Inflammatory macrophage (primary cell): ENCODE measurements at regions not wholly inside any gene's neighbourhood (a gene's known extent, or its start where the extent isn't known, plus 50 kb on each side); places are given as distances from the start of the nearest gene placed in this dataset.

ENCODE experiments used
- DNase-seq, 2 donors: peaks; one replicate each; pipeline ENCODE4 v3.0.0-alpha.2; 2020 to 2022

DNA sequence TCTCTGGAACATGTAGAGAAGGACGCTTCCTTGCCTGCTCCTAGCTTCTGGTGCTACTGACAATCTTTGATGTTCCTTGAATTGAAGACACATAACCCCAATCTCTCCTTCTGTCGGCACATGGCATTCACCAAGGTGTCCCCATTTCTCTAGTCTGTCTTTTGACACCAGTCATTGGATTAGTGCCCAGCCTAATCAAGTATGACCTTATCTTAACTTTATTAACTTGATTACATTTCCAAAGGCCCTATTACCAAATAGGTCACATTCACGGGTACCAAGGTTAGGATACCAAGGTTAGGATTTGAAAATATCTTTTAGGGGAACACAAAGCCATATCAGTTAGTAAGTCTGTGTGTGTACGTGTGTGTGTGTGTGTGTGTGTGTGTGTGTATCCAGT, 377.9 kb downstream of the CMPK2 start:
- no peak for DNase-seq

DNA sequence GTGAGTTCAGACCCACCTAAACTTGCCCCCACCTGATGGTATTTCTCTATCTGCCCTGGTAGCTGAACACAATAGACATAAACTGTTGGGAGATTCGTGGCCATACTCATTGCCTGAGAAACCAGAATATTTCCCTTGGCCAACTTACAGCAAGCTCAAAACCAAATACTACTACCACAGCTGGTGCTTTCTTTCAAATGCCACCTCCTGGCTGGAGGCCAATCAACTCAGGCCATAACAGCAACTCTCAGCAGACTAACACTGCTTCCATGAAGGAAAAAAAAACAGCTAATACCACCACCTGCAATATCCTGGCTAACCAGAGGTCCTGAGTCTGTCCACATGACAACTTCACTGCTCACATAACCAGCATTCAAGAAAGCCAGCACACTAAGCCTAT, 373.1 kb downstream of the CMPK2 start:
- no peak for DNase-seq

DNA sequence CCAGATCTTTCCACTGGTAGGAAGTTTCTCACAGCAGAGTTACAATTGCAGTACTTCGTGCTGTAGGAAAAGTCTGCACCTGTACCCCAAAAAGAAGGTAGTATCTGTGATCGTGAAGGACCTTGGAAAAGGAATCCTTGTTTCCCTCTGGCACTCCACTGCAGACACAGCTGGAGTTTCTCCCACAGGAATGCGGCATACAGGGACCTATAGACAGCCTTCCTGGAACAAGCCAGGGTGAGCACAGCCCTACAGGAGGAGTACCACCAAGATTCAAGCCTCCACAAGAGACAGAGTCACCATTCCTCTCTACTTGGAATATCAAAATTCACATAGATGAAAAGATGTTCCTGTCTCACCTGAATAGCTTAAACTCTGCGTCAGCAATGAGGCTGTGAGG, 372.4 kb downstream of the CMPK2 start:
- DNase-seq: no peak

DNA sequence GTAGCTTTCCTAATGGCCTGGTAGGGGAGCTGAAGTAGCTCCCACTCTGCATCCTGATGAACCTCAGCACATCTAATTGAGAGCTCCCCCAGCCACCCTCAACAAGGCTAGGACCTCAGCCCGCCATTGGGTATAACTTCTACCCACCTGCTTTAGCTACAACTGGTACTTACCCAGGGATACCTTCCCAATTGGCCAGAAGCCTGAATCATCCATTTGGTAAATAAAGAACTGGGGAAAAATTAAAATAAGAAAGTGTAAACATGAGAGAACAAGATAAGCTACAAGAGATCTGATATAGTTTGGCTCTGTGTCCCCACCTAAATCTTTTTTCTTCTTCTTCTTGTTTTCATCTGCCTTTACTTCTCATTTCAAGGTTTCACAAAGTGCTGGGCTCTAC, 372.0 kb downstream of the CMPK2 start:
- DNase-seq: no peak

DNA sequence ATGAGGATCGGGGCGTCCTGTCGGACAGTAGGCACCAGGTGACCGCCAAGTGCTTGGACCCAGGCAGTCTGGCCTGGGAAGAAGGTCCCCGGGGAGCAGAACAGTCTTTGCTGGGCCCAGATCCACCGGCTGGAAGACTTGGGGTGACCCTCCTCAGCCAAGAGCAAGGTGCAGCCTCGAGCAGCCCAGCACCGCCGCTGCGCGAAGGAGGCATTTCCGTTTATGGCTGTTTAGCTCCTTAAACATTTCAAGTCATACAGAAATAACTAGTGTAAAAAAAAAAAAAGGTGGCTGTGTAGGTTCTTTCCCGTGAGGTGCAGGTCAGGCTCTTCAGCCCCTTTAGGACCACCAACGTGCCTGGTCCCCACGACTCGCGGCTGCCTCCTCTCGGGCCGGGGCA, 370.2 kb downstream of the CMPK2 start:
- no peak for DNase-seq

DNA sequence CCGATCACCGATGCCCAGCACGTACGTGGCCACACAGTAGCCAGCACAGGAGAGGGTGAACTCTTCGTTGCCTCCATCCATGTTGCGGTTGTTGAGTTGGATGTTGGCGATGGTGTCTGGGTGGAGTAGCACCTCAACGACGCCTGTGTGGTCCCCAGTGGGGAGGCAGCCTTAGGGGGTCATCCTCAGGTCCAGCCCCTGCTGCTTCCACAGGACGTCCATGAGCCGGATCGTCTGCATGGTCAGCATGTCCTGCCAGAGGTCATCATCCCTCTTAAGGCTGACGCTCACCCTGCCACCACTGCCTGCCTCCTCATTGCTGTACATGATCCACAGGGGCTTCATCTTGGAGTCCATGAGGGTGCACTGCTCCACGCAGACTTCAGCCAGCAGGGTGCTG, 369.3 kb downstream of the CMPK2 start:
- DNase-seq: no peak

DNA sequence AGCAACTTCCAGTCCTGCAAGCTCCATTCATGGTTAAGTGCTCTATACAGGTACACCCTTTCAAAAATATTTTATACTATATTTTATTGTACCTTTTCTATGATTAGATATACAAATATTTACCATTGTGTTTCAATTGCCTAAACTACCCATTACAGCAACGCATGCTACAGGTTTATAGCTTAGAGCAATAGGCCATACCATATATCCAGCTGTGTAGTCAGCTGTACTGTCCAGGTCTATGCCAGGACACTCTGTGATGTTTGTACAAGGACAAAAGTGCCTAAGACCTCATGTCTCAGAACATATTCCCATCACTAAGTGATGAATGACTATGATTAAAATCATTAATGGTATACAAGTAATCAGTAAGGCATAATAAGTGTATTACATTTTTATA, 368.7 kb downstream of the CMPK2 start:
- DNase-seq: no peak

DNA sequence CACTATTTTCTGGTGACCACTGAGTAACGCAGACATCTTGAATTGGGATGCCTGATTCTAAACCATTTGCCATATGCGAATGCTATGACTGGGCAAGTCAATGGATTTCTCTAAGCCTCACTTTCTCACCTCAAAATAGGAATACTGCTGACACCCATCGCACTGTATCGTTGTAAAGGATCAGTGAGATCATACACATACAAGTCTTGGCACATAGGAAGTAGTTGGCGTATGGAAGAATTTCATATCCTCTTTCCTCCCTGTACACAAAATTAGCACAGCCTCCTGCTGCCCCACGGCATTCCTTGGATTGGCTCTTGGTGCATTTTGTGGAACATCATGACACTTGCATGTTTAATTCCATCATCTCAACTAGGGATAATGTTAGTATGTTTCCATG, 366.9 kb downstream of the CMPK2 start:
- no peak for DNase-seq

DNA sequence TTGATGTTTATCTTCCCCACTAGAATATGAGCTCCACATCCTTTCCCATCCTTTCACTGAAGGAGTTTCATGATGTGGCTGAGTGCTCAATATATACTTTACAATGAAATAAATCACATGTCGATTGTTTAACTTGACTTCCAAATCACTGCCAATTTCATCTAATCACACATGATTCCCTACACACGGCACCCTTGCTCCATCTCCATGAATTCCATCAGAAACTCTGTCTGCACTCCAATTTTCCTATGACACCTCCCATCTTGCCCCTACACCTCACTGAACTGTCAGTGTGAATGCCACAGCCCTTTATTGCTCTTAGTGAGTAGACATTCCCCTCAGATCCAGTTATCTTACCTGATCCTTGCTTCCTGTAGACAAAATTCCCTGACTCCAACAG, 366.0 kb downstream of the CMPK2 start:
- no peak for DNase-seq

DNA sequence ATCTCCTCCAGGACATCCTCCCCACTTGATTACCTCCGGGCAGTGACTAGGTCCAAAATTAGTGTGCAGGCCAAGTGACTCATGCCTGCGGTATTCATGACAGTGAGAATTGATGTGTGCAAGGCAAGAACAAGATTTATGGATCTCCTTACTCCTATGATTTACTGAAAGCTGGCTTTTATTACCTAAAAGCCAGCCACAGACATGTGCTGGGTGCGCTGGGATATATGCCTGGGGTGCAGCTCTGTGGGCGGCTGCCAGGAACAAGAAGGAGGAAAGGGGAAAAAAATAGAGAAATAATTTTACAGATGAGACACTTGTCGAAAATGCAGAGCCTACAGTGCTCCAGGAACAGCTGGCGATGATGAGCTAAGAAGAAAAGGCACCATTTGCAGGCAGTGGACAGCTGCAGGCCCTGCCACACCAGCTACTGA, 359.3 kb downstream of the CMPK2 start:
- DNase-seq: no peak

DNA sequence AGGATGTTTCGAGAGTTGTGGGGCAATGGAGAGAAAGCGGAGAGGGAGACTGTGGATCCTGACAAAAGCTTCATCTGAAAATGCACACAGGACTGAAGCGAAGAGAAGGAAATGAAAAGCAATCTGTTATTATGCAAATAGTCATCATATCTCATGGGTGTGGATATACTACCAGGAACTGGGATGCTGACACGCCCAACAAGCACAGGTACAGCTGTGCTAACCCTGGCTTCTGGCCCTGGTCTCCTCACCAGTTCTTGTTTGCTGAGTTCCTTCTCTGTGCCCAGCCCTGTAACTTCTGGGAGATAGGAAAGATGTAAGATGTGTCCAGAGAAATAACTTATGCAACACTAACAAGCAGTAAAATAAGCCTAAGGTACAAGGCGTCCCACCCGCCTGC, 358.8 kb downstream of the CMPK2 start:
- DNase-seq: no peak

DNA sequence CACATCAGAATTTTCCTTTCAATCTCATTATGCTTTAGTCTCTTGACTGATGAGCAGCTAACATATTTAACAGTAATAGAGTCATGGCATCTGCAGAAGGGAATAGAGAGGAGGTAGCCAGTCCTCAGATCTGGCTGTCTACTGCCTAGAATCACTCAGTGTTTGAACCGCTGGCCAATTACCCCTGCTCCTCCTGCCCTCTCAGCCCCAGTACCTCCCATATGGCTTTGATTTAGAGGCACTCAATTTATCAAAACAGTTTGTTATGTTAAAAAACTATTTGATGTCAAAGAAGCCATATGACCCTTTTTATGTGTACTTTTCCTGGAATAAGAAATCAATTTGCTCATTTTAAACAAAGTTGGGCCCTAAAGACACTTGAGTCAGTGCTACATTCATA, 355.2 kb downstream of the CMPK2 start:
- no peak for DNase-seq

DNA sequence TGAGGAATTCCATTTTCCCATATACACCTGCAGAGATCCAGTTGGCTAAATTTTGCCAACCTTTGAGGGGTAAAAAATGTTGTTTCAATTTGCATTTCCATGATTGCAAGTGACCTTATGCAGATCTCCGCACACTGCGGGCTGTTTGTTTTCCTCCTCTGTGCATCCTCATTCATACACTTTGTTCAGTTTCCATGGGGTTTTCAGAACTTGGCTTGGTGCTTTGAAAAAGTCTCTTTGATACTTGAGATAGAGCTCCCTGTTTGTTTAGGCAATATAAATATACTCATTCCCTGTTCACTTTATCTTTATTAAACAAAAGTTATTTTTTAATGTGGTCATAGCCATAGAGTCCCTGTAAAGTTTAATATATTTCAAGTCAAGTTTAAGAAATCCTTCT, 353.1 kb downstream of the CMPK2 start:
- no peak for DNase-seq

DNA sequence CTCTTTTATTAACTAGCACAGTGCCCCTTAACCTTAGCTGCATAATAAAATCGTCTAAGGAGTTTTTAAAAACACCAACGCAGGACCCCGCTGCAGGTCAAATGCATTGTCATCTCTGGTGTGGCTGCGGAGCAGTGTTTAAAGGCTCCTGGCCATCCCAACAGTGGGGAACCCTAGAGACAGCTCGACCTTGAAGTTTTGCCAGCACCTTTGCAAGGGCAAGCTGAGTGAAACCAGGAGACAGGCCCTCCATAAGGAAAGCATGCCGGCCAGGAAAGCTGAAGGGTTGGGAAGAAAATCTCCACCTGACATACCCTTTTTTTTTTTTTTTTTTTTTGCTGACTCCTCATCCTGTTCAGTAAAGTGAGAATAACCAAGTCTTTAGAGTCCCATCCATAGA, 349.0 kb downstream of the CMPK2 start:
- no peak for DNase-seq

DNA sequence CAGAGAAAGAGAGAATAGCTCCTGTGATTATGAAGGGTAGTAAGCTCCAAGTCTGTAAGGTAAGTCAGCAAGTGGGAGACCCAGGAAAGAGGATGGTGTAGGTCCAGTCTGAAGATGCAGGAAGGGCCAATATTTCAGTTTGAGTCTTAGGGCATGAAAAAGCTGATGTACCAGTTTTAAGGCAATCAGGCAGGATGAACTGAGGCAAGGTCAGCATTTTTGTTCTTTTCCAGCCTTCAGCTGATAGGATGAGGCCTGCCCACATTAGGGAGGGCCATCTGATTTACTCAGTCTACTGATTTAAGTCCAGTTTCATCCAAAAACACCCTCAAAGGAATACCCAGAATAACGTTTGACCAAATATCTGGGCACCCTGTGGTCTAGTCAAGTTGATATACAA, 347.3 kb downstream of the CMPK2 start:
- DNase-seq: no peak

DNA sequence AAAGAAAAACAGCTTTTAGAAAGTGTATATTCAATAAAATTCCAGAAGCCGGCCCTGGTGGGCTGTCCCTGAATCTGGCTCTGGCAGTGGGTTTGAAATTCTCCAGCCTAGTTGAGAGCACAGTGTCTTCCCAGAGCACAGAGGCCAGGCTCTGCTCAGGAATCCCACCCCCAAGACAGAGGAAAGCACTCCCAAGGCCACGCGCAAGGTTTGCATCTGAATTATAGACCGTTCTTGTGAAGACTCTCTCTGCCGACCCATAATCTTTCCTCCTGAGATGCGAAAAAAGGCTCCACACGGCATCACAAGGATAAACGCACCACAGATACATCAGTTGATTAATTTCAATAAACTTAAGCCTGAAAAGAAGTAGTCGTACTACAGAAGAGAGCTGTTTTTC, 342.2 kb downstream of the CMPK2 start:
- no peak for DNase-seq

DNA sequence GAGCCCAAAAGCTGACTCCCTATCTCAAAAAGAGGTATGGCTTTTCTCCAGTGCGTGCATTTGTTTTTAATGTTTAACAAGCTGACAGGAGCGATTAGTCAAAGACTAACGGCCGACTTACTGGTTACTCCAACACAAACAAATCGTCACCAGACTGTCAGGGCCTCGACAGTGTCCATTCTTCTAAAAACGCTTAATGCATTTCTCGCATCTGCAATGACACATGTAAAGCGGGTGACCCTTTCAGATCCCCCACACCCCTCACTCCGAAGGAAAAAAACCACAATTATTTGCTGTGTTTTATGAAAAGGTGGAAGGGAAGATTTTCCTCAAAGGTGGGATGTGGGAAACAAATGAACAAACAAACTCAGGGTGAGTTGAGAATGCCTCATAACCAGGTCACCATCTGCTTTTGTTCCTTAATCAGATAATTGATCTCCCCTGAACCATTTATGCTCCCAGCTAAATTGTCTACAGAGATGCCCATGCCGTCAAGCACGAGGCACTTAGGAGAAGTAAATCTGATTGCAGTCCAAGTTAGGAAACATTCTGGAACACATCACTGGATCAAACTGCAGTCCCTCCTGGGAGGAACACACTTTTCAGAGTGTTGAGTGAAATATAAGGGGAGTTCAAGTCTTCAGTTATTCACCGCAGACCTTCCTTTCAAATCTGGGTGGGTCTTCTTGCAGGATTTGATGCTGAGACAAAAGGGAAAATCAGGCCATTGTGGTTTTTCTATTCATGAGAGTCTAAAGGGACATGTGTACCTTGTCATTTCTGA, 340.8 kb downstream of the CMPK2 start:
- no peak for DNase-seq

DNA sequence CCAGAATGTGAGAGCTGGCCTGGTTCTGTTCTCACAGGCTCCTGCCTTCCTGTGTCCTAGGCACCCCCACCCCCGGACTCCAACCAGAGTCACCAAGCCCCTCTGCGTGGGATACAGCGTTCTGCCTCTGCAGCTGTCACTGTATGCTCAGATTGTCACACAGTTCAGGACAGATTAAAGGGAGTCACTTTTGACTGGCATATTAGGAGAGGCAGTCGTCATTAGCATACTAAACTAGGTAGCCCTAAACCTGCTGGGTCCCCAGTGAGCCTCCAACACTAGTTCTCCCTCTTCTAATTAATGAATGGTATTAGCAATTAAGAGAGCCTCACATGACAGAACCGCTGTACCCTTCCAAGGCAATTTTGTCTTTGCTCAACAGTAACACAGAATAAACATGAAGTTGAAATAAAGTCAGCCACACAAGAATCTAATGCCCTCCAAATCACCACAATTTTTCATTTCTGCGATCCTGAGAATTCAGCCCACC, 340.2 kb downstream of the CMPK2 start:
- no peak for DNase-seq

DNA sequence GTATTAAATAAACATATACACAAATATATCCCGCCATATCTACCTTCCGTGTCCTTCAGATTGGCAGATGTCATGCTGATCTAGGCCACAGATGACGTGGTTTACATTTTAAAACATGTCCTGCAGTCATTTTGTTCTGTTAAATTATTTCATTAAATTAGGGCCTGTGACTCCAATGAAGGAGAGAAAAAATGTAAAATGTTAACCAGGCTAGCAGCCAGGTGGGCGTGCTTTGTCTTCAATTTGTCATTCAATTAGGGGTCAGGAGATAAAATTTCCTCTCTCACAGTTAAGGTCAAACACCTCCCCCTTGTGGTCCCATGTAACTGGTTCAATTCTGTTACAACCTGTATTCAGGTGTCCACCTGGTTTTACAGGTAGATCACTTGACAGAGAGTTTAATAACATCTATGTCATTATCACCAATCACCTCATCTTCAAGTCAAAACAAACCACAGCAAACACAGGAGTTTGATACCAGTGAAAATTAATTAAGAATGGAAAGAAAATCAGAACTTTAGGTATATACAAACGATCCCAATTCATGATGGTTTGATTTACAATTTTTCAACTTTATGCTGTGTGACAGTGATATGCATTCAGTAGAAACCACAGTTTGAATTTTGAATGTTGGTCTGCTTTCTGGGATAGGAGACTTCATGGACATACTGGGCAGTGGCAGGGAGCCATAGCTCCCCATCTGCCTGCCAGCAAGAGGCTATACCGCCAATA, 339.4 kb downstream of the CMPK2 start:
- DNase-seq: no peak

DNA sequence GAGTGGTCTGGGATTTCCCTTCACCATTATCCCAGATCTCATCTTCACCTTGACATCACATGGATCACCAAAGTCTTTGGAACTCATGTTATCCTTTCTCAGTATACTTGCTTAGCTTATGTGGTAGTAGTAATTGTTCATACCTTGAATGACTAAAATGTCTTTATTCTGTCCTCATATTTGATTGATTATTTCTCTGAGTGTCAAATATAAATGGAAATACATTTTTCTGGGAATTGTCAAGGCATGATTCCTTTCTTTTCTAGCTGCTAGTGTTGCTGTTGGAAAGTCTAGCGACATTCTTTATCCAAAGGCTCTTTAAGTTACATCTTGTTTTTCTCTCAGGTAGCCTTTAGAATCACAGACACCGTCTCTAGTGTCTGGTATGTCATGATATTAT, 334.4 kb downstream of the CMPK2 start:
- no peak for DNase-seq

DNA sequence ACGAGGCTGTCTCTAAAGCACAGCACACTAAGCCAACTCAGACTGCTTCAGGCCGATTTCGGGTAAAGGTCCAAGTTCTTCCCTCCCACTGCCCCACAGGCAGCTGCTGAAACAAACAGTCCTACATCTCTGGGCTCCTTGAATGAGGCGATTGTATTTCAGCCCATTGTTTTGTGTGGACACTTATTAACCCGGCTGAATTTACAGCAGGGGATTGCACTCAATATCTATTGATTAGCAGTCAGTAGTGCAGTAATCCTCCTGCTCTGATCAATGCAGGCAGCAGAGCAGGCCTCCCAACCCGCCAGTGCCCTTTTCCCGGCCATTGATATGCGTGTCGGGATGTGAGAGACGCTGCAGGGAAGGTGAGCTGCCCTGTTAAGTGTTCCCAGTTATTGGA, 330.1 kb downstream of the CMPK2 start:
- DNase-seq: no peak

DNA sequence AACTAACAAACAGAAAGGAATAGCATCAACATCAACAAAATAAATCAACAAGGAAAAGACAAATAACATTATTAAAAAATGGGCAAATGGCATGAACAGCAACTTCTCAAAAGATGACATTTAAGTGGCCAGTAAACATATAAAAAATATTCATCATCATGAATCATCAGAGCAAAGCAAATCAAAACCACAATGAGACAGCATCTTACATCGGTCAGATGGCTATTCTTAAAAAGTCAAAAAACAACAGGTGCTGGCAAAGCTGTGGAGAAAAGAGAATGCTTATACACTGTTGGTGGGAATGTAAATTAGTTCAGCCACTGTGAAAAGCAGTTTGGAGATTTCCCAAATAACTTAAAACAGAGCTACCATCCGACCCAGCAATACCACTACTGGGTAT, 327.1 kb downstream of the CMPK2 start:
- DNase-seq: no peak

DNA sequence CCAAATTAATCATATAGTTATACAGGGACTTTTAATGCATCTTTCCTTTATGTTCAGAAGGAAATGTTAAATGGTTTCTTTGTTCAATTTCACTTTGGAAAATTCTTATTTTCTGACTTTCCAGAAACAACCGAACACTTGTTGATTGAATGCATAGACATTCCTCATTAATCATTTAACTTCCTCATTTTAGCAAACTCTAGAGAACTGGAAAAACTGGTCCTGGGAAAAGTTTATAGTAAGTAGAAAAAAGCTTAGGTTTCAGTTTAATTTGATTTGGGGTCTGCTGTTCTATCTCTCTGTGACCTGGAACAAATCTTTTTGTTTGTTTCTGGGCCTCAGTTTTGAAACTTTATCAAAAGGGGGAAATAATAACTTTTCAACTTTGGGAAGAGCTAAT, 320.4 kb downstream of the CMPK2 start:
- no peak for DNase-seq

DNA sequence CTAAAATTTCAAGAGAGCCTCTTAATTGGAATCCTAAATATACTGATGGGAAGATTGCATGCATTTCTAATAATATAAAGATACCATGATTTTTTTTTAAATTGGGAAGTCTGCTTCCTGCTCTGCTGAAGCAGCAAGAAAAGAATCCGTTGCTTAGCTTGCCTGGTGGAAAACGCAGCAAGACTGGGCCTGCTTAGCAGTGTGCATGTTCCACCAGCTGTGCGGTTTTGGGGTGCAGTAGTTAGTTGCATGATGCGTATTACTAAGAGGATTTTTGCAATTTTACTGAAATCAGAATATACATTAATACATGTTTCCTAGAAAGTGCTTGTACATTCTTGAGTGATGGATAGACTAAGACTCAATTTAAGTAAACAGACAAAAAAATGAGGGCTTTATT, 319.9 kb downstream of the CMPK2 start:
- no peak for DNase-seq
